H1 (cell line): ENCODE measurements at regions not wholly inside any gene's neighbourhood (a gene's known extent, or its start where the extent isn't known, plus 50 kb on each side); places are given as distances from the start of the nearest gene placed in this dataset.

Source experiments
- CEBPB ChIP-seq: IDR thresholded peaks from 2 replicates; pipeline ENCODE4 v1.6.1; 2012; ENCODE audit warnings: low read depth, low read length
- GTF2F1 ChIP-seq: IDR thresholded peaks from 2 replicates; pipeline ENCODE4 v1.6.1; 2012; ENCODE audit warnings: low read depth, low read length, improper control_type of control experiment, borderline replicate concordance
- HDAC6 ChIP-seq: IDR thresholded peaks from one replicate; pipeline ENCODE4 v1.7.1; 2012; ENCODE audit warnings: low read depth, mild to moderate bottlenecking, inconsistent platforms, low read length, moderate library complexity
- RFX5 ChIP-seq: IDR thresholded peaks from 2 replicates; pipeline ENCODE4 v1.6.1; 2011; ENCODE audit warnings: low read depth, low read length, improper control_type of control experiment, borderline replicate concordance
- TAF1 ChIP-seq: IDR thresholded peaks from 2 replicates; pipeline ENCODE4 v1.6.1; 2011; ENCODE audit warnings: mild to moderate bottlenecking, low read depth, low read length
- TF ChIP-seq, protein P1 (sequence below): IDR thresholded peaks from 2 replicates; pipeline ENCODE4 v1.6.1; 2012; ENCODE audit warnings: inconsistent platforms

DNA sequence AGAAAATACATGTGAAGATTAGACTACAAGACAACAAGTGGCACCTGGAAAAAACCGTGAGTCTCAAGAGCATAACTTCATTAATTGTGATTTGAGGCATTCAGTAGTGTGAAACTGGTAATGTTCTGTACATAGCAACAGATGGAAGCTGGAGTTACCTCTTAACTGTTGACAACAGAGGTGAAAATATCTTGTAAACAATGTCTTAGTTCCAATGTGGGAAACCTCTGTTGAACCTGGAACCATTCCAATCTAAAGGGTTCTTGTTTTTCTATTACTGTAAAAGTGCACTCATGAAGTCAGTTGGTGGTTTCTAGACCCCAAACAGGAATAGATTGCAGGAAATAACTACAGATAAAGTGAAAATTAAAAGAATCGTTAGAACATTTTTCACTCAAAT is 728.4 kb downstream of the SLITRK1 start (continued):
- TF ChIP-seq TAF1 (no peak), GTF2F1 (no peak), RFX5 (no peak), CEBPB (no peak), HDAC6 (no peak)
- TF ChIP-seq, protein P1, sequence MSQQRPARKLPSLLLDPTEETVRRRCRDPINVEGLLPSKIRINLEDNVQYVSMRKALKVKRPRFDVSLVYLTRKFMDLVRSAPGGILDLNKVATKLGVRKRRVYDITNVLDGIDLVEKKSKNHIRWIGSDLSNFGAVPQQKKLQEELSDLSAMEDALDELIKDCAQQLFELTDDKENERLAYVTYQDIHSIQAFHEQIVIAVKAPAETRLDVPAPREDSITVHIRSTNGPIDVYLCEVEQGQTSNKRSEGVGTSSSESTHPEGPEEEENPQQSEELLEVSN: no peak
